ENCODE measurements at regions not wholly inside any gene's neighbourhood (a gene's known extent, or its start where the extent isn't known, plus 50 kb on each side); places are given as distances from the start of the nearest gene placed in this dataset.

DNA sequence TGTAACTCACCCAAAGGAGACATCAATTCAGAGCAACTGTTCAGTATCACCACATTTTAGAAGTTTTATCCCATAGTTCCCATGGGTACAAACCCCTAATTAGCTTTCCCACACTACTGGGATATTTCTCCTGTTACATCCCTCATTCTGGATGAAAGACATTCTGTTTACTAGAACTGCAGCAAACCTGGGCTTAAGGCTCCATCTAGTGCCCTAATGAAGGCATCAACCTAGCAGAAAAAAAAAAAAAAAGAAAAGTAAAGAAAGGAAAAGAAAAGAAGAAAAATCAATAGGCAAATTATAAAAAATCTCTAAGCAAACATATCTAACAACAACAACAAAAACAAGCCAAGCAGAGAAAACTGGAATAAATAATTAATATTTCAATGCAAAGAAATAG lies 133.7 kb upstream of the CPXCR1 start:
- peak overlapping the region; percentile 45; the same call in 1 of the 2 replicates for H3K4me3 ChIP-seq (ENCODE audit: low read length)

GRCh38 chrX:88621278-88621677 lies 125.7 kb upstream of the CPXCR1 start:
- no peaks in the 10 kb centered on the region for H3K27me3 ChIP-seq (replicated peaks; ENCODE audit: insufficient read depth, low read length)
- no peak overlapping the region for H3K4me3 ChIP-seq (ENCODE audit: low read length)
- peak; percentile 68 for DNase-seq
- H3K9ac ChIP-seq (ENCODE audit: low read length): no peak overlapping the region
- no peaks in the 10 kb centered on the region for H3K79me2 ChIP-seq (ENCODE audit: low read length)
- no peak overlapping the region for H2AFZ ChIP-seq (ENCODE audit: low read length)
- peaks cover 9% of the 10 kb centered on the region; the same call in 1 of the 2 replicates for H3K4me1 ChIP-seq (ENCODE audit: low read length)
- no peaks in the 10 kb centered on the region for H3F3A ChIP-seq (ENCODE audit: insufficient read depth, low read length)
- TF ChIP-seq EZH2phosphoT487 (IDR thresholded peaks at IDR 0.05; ENCODE audit: low read length): no peak
- TF ChIP-seq, protein P1, sequence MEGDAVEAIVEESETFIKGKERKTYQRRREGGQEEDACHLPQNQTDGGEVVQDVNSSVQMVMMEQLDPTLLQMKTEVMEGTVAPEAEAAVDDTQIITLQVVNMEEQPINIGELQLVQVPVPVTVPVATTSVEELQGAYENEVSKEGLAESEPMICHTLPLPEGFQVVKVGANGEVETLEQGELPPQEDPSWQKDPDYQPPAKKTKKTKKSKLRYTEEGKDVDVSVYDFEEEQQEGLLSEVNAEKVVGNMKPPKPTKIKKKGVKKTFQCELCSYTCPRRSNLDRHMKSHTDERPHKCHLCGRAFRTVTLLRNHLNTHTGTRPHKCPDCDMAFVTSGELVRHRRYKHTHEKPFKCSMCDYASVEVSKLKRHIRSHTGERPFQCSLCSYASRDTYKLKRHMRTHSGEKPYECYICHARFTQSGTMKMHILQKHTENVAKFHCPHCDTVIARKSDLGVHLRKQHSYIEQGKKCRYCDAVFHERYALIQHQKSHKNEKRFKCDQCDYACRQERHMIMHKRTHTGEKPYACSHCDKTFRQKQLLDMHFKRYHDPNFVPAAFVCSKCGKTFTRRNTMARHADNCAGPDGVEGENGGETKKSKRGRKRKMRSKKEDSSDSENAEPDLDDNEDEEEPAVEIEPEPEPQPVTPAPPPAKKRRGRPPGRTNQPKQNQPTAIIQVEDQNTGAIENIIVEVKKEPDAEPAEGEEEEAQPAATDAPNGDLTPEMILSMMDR (IDR thresholded peaks at IDR 0.05; ENCODE audit: low read length): no peak
- no peak for TF ChIP-seq EZH2 (optimal IDR thresholded peaks at IDR 0.05; ENCODE audit: low read depth, low read length)
- H3K9me3 ChIP-seq (replicated peaks; ENCODE audit: insufficient read depth, low read length): no peaks in the 10 kb centered on the region
- no peaks in the 10 kb centered on the region for H3K36me3 ChIP-seq (replicated peaks; ENCODE audit: insufficient read depth, low read length)
- no peak overlapping the region; the same call in 1 of the 2 replicates for H3K27ac ChIP-seq (ENCODE audit: low read length)
- peak overlapping the region; percentile 38; the same call in 1 of the 2 replicates for H3K4me2 ChIP-seq (ENCODE audit: low read depth, low read length)
- no peaks in the 10 kb centered on the region for H4K20me1 ChIP-seq (ENCODE audit: insufficient read depth, low read length)
- no peaks in the 10 kb centered on the region for H3K9me2 ChIP-seq (replicated peaks; ENCODE audit: insufficient read depth, low read length)

More for the DNA sequence above, 133.7 kb upstream of the CPXCR1 start:
- Histone ChIP-seq H3K9ac (ENCODE audit: low read length) (no peak overlapping the region; the same call in 1 of the 2 replicates), H3K27ac (ENCODE audit: low read length) (no peak overlapping the region), H4K20me1 (ENCODE audit: insufficient read depth, low read length) (no peaks in the 10 kb centered on the region), H3K4me1 (ENCODE audit: low read length) (peaks cover 4% of the 10 kb centered on the region; the same call in 1 of the 2 replicates), H3K9me3 (replicated peaks; ENCODE audit: insufficient read depth, low read length) (no peaks in the 10 kb centered on the region), H2AFZ (ENCODE audit: low read length) (peak overlapping the region; percentile 84), H3F3A (ENCODE audit: insufficient read depth, low read length) (no peaks in the 10 kb centered on the region), H3K4me2 (ENCODE audit: low read depth, low read length) (peak overlapping the region; percentile 69), H3K27me3 (replicated peaks; ENCODE audit: insufficient read depth, low read length) (no peaks in the 10 kb centered on the region), H3K79me2 (ENCODE audit: low read length) (no peaks in the 10 kb centered on the region), H3K36me3 (replicated peaks; ENCODE audit: insufficient read depth, low read length) (no peaks in the 10 kb centered on the region), H3K9me2 (replicated peaks; ENCODE audit: insufficient read depth, low read length) (no peaks in the 10 kb centered on the region)
- peak; percentile 55 for DNase-seq
- TF ChIP-seq EZH2 (optimal IDR thresholded peaks at IDR 0.05; ENCODE audit: low read depth, low read length): no peak
- no peak for TF ChIP-seq EZH2phosphoT487 (IDR thresholded peaks at IDR 0.05; ENCODE audit: low read length)
- TF ChIP-seq, protein P1 (IDR thresholded peaks at IDR 0.05; ENCODE audit: low read length): peak; percentile 74

- DNase-seq: no peak
- Histone ChIP-seq H3K4me1 (ENCODE audit: low read length) (peaks cover 4% of the 10 kb centered on the region), H3K9me2 (replicated peaks; ENCODE audit: insufficient read depth, low read length) (no peaks in the 10 kb centered on the region), H3K27me3 (replicated peaks; ENCODE audit: insufficient read depth, low read length) (no peaks in the 10 kb centered on the region), H3K4me2 (ENCODE audit: low read depth, low read length) (no peak overlapping the region), H3K9me3 (replicated peaks; ENCODE audit: insufficient read depth, low read length) (no peaks in the 10 kb centered on the region), H3K27ac (ENCODE audit: low read length) (no peak overlapping the region), H4K20me1 (ENCODE audit: insufficient read depth, low read length) (no peaks in the 10 kb centered on the region), H3K79me2 (ENCODE audit: low read length) (no peaks in the 10 kb centered on the region), H3K4me3 (ENCODE audit: low read length) (no peak overlapping the region), H2AFZ (ENCODE audit: low read length) (no peak overlapping the region), H3K36me3 (replicated peaks; ENCODE audit: insufficient read depth, low read length) (no peaks in the 10 kb centered on the region), H3K9ac (ENCODE audit: low read length) (no peak overlapping the region), H3F3A (ENCODE audit: insufficient read depth, low read length) (no peaks in the 10 kb centered on the region)
- TF ChIP-seq, protein P1 (IDR thresholded peaks at IDR 0.05; ENCODE audit: low read length): no peak
- TF ChIP-seq EZH2 (optimal IDR thresholded peaks at IDR 0.05; ENCODE audit: low read depth, low read length) (no peak), EZH2phosphoT487 (IDR thresholded peaks at IDR 0.05; ENCODE audit: low read length) (no peak)
Observed at GRCh38 chrX:88655460-88655859, 91.6 kb upstream of the CPXCR1 start.

Measured in MM.1S (cell line).